ENCODE measurements at regions not wholly inside any gene's neighbourhood (a gene's known extent, or its start where the extent isn't known, plus 50 kb on each side); places are given as distances from the start of the nearest gene placed in this dataset.
A peak's percentile ranks its signal among the peaks of the same experiment; 100 is the strongest.

DNA sequence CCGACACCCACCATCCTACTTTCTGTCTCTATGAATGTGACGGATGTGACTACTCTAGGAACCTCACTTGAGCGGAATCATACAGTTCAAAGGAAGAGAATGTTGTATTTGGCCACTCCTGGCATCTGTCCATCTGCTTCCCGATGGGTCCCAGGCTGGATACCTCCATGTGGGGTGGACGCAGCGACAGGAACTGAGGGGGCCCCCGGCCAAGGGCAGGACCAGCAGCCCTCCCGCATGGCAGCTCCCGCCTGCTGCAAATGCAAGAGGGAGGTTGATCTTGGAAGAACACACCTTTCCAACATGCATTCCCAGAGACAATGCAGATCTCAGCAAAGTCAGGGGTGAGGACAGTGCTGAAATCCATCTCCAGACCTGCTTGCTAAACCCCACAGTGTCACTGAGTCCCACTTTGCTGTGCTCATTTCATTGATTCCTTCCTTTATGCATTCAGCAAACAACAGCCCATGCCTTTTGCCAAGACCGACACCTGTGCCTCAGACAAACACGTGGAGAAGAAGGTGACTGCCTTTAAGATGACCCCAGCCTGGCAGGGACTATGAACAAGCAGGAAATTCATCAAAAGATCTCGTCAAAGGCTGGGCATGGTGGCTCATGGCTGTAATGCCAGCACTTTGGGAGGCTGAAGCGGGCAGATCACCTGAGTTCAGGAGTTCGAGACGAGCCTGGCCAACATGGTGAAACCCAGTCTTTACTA, 246.2 kb downstream of the CTTN start:
- no peak overlapping the region for H3K4me3 ChIP-seq (ENCODE audit: low read depth, low read length)

GRCh38 chr11:70645537-70645936, 247.2 kb downstream of the CTTN start:
- no peak overlapping the region for H3K4me3 ChIP-seq (ENCODE audit: low read depth, low read length)

DNA sequence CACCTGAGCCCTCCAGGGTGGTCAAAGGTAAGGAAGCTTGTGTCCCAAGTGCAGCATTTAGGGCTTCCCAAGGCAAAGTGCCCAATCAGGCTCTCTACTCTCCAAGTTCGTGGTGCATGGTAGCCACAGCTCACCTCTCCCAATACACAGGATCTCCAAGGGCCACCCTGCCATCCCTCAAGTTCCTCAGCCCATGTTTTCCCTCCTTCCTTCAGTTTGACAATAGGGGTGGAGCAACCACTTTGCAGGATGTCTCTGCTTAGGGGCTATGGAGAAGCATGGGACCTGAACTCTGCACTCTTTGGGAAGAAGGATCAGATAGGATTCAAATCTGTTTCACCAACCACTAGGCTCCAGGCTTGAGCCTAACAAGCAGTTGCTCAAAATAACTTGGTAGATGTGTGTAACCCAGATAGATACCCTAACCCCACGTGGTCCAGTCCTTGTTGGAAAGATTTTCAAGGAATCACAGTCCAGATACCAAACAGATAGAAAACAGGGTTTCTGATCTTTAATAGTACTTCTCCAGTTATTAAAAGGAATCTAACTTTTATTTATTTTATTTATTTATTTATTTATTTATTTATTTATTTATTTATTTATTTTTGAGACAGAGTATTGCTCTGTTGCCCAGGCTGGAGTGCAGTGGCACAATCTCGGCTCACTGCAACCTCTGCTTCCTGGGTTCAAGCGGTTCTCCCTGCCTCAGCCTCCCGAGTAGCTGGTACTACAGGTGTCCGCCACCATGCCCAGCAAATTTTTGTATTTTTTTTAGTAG, 248.1 kb downstream of the CTTN start:
- H3K4me3 ChIP-seq (ENCODE audit: low read depth, low read length): no peak overlapping the region

DNA sequence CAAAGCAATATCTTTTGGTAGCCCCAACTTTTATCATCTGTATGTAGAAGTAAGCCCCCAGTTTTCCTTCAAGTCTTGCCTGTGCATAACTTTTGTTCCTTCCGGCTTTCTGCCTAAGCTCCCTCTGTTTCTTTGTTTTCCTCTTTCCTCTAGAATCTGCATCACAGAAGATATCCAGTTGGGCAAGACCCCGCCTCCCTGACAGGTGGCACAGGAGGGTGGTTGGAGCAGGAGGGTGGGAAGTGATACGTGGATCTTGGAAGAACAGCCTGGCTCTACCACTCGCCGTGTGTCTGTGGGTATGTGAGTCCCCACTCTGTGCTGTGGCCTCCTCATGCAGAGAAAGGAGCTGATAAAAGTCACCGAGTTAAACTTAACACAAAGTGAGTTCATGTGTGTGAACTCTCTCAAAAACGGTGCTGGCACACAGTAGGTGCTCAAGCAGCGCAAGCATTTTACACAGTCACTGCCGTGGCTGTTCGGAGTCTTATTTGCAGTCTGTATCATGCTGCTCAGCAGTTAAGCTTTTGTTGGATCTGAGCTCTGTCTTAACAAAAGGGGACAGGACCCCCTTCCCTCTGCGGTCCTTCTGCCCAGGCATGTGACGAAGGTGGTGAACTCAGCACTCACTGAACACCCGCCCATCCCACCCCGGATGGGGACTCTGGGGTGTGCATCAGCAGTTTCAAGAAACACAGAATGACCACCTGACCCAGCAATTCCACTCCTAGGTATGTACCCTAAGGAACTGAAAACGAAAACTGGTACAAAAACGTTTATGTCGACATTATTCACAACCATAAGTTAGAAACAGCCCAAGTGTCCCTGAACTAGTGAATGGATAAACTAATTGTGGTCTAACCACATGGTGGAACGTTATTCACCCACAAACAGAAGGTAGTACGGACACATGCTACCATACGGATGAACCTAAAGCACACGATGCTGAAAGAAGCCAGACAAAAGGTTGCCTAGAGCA, 249.1 kb downstream of the CTTN start:
- no peak overlapping the region for H3K4me3 ChIP-seq (ENCODE audit: low read depth, low read length)

- H3K4me3 ChIP-seq (ENCODE audit: low read depth, low read length): no peak overlapping the region
Observed at GRCh38 chr11:70650075-70650909, 252.0 kb downstream of the CTTN start.

GRCh38 chr11:70651031-70651430, 252.7 kb downstream of the CTTN start:
- no peak overlapping the region for H3K4me3 ChIP-seq (ENCODE audit: low read depth, low read length)

- H3K4me3 ChIP-seq (ENCODE audit: low read depth, low read length): no peak overlapping the region
Observed at GRCh38 chr11:70654016-70654415, 255.7 kb downstream of the CTTN start.

- H3K4me3 ChIP-seq (ENCODE audit: low read depth, low read length): no peak overlapping the region
Observed at GRCh38 chr11:70655816-70656215, 257.5 kb downstream of the CTTN start.

- no peak overlapping the region for H3K4me3 ChIP-seq (ENCODE audit: low read depth, low read length)
Observed at GRCh38 chr11:70656252-70656651, 257.9 kb downstream of the CTTN start.

- H3K4me3 ChIP-seq (ENCODE audit: low read depth, low read length): no peak overlapping the region
Observed at GRCh38 chr11:70660059-70660888, 261.9 kb downstream of the CTTN start.

- no peak overlapping the region for H3K4me3 ChIP-seq (ENCODE audit: low read depth, low read length)
Observed at GRCh38 chr11:70660889-70661197, 262.5 kb downstream of the CTTN start.

DNA sequence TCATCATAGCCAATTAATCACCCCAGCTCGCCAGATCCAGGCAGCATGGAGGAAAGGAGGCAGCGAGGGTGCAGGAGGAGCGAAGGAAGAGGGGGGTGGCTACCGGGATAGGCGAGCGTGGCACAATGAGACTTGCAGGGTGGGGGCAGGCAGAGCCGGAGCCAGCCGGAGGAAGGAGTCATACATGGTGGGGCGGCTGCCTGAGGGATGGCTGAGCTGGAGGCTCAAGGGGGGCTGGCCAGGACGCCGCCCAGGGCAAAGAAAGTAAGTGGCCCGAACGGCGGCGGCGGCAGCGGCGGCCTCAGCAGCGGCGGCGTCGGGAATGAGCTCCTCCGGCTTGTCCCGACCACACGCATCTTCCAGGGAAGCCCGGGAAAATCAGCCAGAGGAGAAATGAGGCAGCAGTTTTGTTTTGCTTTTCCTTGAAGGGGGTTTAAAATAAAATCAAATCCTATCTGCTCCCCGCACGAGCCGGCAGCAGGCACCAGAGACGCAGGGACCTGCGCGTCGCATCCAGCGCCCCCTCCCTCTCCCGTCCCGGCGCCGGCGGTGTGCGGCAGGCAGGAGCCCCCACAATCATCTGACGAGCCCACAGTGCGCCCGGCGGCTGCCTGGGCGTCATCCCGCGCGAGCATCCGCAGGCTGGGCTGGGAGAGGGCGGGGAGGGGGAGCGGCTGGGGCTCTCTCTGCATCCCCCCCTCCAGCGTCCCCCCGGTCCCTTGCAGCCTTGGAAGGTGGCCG, 263.6 kb downstream of the CTTN start:
- H3K4me3 ChIP-seq (ENCODE audit: low read depth, low read length): peak overlapping the region; percentile 46

- H3K4me3 ChIP-seq (ENCODE audit: low read depth, low read length): no peak overlapping the region
Observed at GRCh38 chr11:70662691-70663098, 264.4 kb downstream of the CTTN start.

DNA sequence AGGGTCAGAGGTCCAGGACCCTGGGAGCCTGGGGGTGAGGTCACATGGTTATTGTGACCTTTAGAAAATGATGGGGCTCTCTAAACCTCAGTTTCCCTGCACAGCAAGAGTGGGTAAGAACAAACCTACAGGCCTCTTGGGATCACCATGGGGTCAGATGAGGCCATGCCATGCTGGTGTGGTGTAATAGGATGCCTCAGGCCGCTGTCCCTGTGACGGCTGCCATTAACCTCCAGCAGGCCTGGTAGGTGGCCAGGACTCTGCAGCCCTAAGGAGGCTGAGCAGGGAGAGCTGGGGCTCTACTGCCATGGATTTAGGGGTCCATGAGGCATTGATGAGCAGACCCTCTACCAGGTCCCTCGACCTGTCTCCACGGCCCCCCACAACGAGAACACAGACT, 265.5 kb downstream of the CTTN start:
- H3K4me3 ChIP-seq (ENCODE audit: low read depth, low read length): no peak overlapping the region

- no peak overlapping the region for H3K4me3 ChIP-seq (ENCODE audit: low read depth, low read length)
Observed at GRCh38 chr11:70666311-70666710, 268.0 kb downstream of the CTTN start.

- H3K4me3 ChIP-seq (ENCODE audit: low read depth, low read length): no peak overlapping the region
Observed at GRCh38 chr11:70667767-70668166, 269.4 kb downstream of the CTTN start.

DNA sequence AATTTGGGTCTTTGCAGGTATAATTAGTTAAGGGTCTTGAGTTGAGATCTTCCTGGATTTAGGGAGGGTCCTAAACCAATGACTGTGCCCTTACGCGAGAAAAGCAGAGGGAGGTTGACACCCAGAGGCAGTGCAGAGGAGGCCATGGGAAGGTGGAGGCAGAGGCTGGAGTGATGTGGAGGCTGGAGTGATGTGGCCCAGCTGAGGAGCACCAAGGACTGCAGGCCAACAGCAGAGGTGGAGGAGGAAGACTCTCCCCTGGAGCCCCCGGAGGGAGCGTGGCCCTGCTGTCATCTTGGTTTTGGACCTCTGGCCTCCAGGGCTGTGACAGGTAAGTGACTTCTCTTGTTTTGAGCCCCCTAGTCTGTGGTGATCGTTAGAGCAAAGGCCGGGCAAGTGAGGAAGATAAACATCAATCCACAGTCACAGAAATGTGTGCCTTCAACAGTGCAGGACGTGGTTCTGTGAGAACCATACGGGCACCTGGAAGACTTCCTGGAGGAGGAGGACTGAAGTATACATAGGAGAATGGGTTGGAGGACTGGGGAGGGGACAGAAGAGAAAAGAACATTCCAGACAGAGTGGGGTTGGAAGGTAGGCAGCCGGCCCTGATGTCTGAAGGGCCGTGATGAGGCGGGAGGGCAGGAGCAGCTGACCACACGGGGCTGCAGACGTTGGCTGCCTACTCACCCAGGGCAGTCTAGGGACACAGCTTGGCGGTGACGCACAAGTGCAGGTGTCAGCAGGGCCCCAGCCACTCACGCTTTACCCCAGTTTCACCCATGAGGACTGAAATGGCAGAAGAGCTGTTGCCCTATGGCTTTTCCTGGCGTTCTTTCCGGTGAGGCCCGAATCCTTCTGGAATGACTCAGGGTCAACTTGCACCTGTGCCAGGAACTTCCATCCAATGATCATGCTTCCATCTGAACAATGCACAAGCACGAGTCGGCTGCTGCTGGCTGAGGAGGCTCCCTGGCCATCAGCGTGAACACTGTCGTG, 270.2 kb downstream of the CTTN start:
- H3K4me3 ChIP-seq (ENCODE audit: low read depth, low read length): no peak overlapping the region

- no peak overlapping the region for H3K4me3 ChIP-seq (ENCODE audit: low read depth, low read length)
Observed at GRCh38 chr11:70669281-70669680, 271.0 kb downstream of the CTTN start.

Data from iPS-11a (cell line).